ENCODE measurements at regions not wholly inside any gene's neighbourhood (a gene's known extent, or its start where the extent isn't known, plus 50 kb on each side); places are given as distances from the start of the nearest gene placed in this dataset.

GRCh38 chr4:19945501-19945900 is 306.2 kb upstream of the SLIT2 start:
- H3K27ac Mint-ChIP-seq = peak overlapping the region; percentile 95
- H3K36me3 Mint-ChIP-seq (ENCODE audit: low read depth) = no peaks in the 10 kb centered on the region

GRCh38 chr4:19944806-19945205 is 306.9 kb upstream of the SLIT2 start:
- no peaks in the 10 kb centered on the region for H3K36me3 Mint-ChIP-seq (ENCODE audit: low read depth)

More at GRCh38 chr4:19945501-19945900, 306.2 kb upstream of the SLIT2 start:
- Mint-ChIP-seq H3K4me1 (ENCODE audit: low read depth) (peaks cover 42% of the 10 kb centered on the region), H3K9me3 (no peaks in the 10 kb centered on the region), H3K4me3 (peak overlapping the region; percentile 82), H3K27me3 (ENCODE audit: insufficient read depth) (peaks cover 4% of the 10 kb centered on the region; the same call in 1 of the 2 replicates)
- TF ChIP-seq, protein P1, sequence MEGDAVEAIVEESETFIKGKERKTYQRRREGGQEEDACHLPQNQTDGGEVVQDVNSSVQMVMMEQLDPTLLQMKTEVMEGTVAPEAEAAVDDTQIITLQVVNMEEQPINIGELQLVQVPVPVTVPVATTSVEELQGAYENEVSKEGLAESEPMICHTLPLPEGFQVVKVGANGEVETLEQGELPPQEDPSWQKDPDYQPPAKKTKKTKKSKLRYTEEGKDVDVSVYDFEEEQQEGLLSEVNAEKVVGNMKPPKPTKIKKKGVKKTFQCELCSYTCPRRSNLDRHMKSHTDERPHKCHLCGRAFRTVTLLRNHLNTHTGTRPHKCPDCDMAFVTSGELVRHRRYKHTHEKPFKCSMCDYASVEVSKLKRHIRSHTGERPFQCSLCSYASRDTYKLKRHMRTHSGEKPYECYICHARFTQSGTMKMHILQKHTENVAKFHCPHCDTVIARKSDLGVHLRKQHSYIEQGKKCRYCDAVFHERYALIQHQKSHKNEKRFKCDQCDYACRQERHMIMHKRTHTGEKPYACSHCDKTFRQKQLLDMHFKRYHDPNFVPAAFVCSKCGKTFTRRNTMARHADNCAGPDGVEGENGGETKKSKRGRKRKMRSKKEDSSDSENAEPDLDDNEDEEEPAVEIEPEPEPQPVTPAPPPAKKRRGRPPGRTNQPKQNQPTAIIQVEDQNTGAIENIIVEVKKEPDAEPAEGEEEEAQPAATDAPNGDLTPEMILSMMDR (IDR thresholded peaks at IDR 0.05) = no peak
- DNase-seq = no peak

DNA sequence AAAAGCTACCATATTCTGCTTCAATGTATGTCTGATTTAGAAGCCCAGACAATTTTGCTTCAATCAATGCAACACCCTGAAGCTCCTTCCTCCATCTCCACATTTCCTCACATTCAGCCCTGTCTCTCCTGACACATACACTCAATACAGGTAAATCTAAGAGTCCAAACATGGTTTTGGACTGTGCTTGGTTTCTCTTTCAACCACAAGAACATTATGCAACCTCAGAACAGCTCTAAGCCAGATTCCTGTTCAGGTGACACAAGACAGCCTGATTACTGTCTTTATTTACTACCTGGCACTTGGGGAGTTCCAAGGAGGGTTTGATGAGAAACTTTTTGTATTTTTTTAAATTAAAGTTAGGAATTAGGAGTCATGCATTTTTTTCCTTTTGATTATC is 307.5 kb upstream of the SLIT2 start:
- no peaks in the 10 kb centered on the region for H3K9me3 Mint-ChIP-seq
- H3K4me3 Mint-ChIP-seq = no peak overlapping the region
- H3K36me3 Mint-ChIP-seq (ENCODE audit: low read depth) = no peaks in the 10 kb centered on the region
- no peak for DNase-seq
- H3K27ac Mint-ChIP-seq = no peak overlapping the region
- TF ChIP-seq, protein P1 (IDR thresholded peaks at IDR 0.05) = no peak
- H3K4me1 Mint-ChIP-seq (ENCODE audit: low read depth) = peaks cover 42% of the 10 kb centered on the region
- peaks cover 4% of the 10 kb centered on the region; the same call in 1 of the 2 replicates for H3K27me3 Mint-ChIP-seq (ENCODE audit: insufficient read depth)

More at GRCh38 chr4:19944806-19945205, 306.9 kb upstream of the SLIT2 start:
- Mint-ChIP-seq H3K27ac (no peak overlapping the region), H3K4me3 (no peak overlapping the region), H3K9me3 (no peaks in the 10 kb centered on the region), H3K27me3 (ENCODE audit: insufficient read depth) (peaks cover 4% of the 10 kb centered on the region; the same call in 1 of the 2 replicates), H3K4me1 (ENCODE audit: low read depth) (peaks cover 42% of the 10 kb centered on the region)
- TF ChIP-seq, protein P1 (IDR thresholded peaks at IDR 0.05) = no peak
- no peak for DNase-seq

DNA sequence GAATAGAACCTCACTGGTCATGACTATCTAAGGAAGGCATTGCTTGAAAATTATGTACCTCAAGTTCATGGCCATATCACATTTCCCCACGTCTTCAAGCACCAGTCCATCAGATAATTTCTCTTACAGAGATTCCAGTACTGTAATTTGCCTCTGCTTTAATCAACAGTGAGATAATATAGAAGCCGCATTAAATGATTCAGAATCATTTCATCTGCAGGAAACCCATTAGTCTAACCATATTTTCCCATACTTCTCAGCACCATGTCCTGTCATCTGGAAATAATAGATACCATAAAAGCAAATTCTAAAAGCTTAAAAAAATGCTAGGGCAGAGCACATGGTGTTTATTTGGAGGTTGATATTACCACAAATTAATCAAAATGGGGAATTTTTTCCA is 310.3 kb upstream of the SLIT2 start:
- peaks cover 27% of the 10 kb centered on the region for H3K4me1 Mint-ChIP-seq (ENCODE audit: low read depth)
- H3K4me3 Mint-ChIP-seq = no peak overlapping the region
- no peaks in the 10 kb centered on the region for H3K36me3 Mint-ChIP-seq (ENCODE audit: low read depth)
- H3K9me3 Mint-ChIP-seq = no peaks in the 10 kb centered on the region
- no peak for DNase-seq
- no peak overlapping the region for H3K27ac Mint-ChIP-seq
- peaks cover 4% of the 10 kb centered on the region; the same call in 1 of the 2 replicates for H3K27me3 Mint-ChIP-seq (ENCODE audit: insufficient read depth)
- TF ChIP-seq, protein P1 (IDR thresholded peaks at IDR 0.05) = no peak

GRCh38 chr4:19940861-19941260 is 310.8 kb upstream of the SLIT2 start:
- Mint-ChIP-seq H3K27me3 (ENCODE audit: insufficient read depth) (peaks cover 4% of the 10 kb centered on the region; the same call in 1 of the 2 replicates), H3K27ac (no peak overlapping the region), H3K4me1 (ENCODE audit: low read depth) (peaks cover 27% of the 10 kb centered on the region), H3K9me3 (no peaks in the 10 kb centered on the region), H3K36me3 (ENCODE audit: low read depth) (no peaks in the 10 kb centered on the region), H3K4me3 (no peak overlapping the region)
- no peak for DNase-seq
- TF ChIP-seq, protein P1 (IDR thresholded peaks at IDR 0.05) = no peak

DNA sequence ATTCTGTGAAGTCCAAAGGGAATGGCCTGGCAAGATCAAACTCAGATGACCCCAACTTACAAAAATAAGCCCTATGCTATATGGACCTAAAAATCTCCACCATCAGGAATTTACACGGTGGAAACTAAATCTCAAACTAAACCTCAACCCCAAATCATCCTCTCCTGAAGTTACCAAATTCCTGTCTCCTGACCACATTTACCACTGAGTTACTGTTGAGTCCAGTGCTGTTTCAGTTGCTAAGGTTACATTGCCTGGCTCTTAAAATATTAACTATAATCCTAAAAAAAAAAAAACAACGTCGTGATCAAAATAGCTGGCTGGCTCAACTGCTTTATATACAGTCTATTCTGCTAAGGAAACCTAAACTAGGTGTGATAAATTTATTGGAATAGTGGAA is 315.2 kb upstream of the SLIT2 start:
- no peaks in the 10 kb centered on the region; the same call in 1 of the 2 replicates for H3K27me3 Mint-ChIP-seq (ENCODE audit: insufficient read depth)
- H3K4me3 Mint-ChIP-seq = no peak overlapping the region
- peaks cover 15% of the 10 kb centered on the region for H3K4me1 Mint-ChIP-seq (ENCODE audit: low read depth)
- H3K9me3 Mint-ChIP-seq = no peaks in the 10 kb centered on the region
- DNase-seq = peak; percentile 80
- peak overlapping the region; percentile 81 for H3K27ac Mint-ChIP-seq
- H3K36me3 Mint-ChIP-seq (ENCODE audit: low read depth) = no peaks in the 10 kb centered on the region
- TF ChIP-seq, protein P1 (IDR thresholded peaks at IDR 0.05) = no peak
